Naive thymus-derived CD4-positive, alpha-beta T cell (primary cell): ENCODE measurements at regions not wholly inside any gene's neighbourhood (a gene's known extent, or its start where the extent isn't known, plus 50 kb on each side); places are given as distances from the start of the nearest gene placed in this dataset.

ENCODE experiments used
- ATAC-seq: fragments of 150-1000 bp; cut with Tn5 transposase; 2 replicates; pipeline ENCODE4 v1.10.0; 2021; ENCODE audit warnings: mild to moderate bottlenecking, moderate library complexity
- CTCF ChIA-PET: fragments of 350-600 bp; sonication (Branson Sonifier 250); formaldehyde crosslinking; loops from one replicate; lab custom pipeline; 2021; ENCODE audit warnings: antibody characterized with exemption; lab: Charles Lee
- POLR2A ChIA-PET: fragments of 350-600 bp; sonication (Branson Sonifier 250); formaldehyde crosslinking; loops from one replicate; lab custom pipeline; 2021; ENCODE audit warnings: antibody characterized with exemption, inconsistent platforms; lab: Charles Lee
- DNase-seq, 9 donors: peaks; one replicate each; pipeline versions ENCODE4 v3.0.0 to v3.0.0-alpha.2; 2020 to 2022; ENCODE audit warnings: mixed read lengths in 1 of 9
- H3K27ac ChIP-seq: one replicate; pipeline ENCODE4 v1.7.0; 2013; ENCODE audit warnings: mild to moderate bottlenecking, low read depth, low read length, moderate library complexity
- H3K27me3 ChIP-seq, 2 donors: one replicate each; pipeline ENCODE4 v1.7.0; 2013; ENCODE audit warnings: low read length in 2 of 2, mild to moderate bottlenecking in 2 of 2, moderate library complexity in 2 of 2; ENCODE audit not compliant: control insufficient read depth in 2 of 2, insufficient read depth in 2 of 2
- H3K36me3 ChIP-seq, 3 experiments: 1 replicate in 2 of 3; 2 replicates in 1 of 3; pipeline ENCODE4 v1.7.0; 2013; ENCODE audit warnings: low read length in 3 of 3, mild to moderate bottlenecking in 3 of 3, moderate library complexity in 1 of 3; ENCODE audit not compliant: insufficient read depth in 3 of 3, control insufficient read depth in 2 of 3
- H3K4me1 ChIP-seq, 2 donors: one replicate each; pipeline ENCODE4 v1.7.0; 2013; ENCODE audit warnings: low read length in 2 of 2, mild to moderate bottlenecking in 2 of 2, moderate library complexity in 1 of 2; ENCODE audit not compliant: control insufficient read depth in 2 of 2, insufficient read depth in 2 of 2
- H3K4me3 ChIP-seq: 2 replicates; pipeline ENCODE4 v1.7.0; 2013; ENCODE audit warnings: mild to moderate bottlenecking, low read length
- H3K9me3 ChIP-seq, 3 experiments: 1 replicate in 2 of 3; 2 replicates in 1 of 3; pipeline ENCODE4 v1.7.0; 2013; ENCODE audit warnings: low read length in 3 of 3; ENCODE audit not compliant: control insufficient read depth in 2 of 3
- H3K27ac Mint-ChIP-seq, 9 donors: one replicate each; pipeline ENCODE4 v1.8.0; 2020 to 2022; ENCODE audit warnings: mixed read lengths in 9 of 9, mild to moderate bottlenecking in 8 of 9, moderate library complexity in 5 of 9, inconsistent platforms in 2 of 9
- H3K27me3 Mint-ChIP-seq, 5 donors: one replicate each; pipeline ENCODE4 v1.8.0; 2021 to 2022; ENCODE audit warnings: mixed read lengths in 5 of 5, mild to moderate bottlenecking in 1 of 5
- H3K36me3 Mint-ChIP-seq, 5 donors: one replicate each; pipeline ENCODE4 v1.8.0; 2020 to 2022; ENCODE audit warnings: mixed read lengths in 5 of 5, mild to moderate bottlenecking in 3 of 5, inconsistent platforms in 1 of 5
- H3K4me1 Mint-ChIP-seq, 7 donors: one replicate each; pipeline ENCODE4 v1.8.0; 2020 to 2022; ENCODE audit warnings: mixed read lengths in 7 of 7, mild to moderate bottlenecking in 3 of 7, inconsistent platforms in 1 of 7
- H3K4me3 Mint-ChIP-seq, 10 donors: one replicate each; pipeline ENCODE4 v1.8.0; 2020 to 2022; ENCODE audit warnings: mild to moderate bottlenecking in 10 of 10, mixed read lengths in 10 of 10, moderate library complexity in 6 of 10, inconsistent platforms in 2 of 10
- H3K9me3 Mint-ChIP-seq, 11 donors: one replicate each; pipeline ENCODE4 v1.8.0; 2020 to 2022; ENCODE audit warnings: mixed read lengths in 11 of 11, mild to moderate bottlenecking in 4 of 11, inconsistent platforms in 1 of 11, moderate library complexity in 1 of 11
- intact Hi-C, 2 donors: fragments of 100-400 bp; cut with micrococcal nuclease; formaldehyde crosslinking; loops; one replicate each; pipeline ENCODE4 v1.15.1; 2023

GRCh38 chr3:66098436-66098835, 59.7 kb upstream of the MAGI1 start:
- Mint-ChIP-seq H3K9me3 (peaks cover 0 to 10% (median 0%) of the 10 kb centered on the region in 11 donors), H3K36me3 (no peaks in the 10 kb centered on the region), H3K27me3 (peaks cover 0 to 6% (median 3%) of the 10 kb centered on the region in 5 donors), H3K27ac (no peak overlapping the region), H3K4me3 (no peak overlapping the region), H3K4me1 (no peaks in the 10 kb centered on the region)
- CTCF ChIA-PET: no interaction called here
- POLR2A ChIA-PET: no interaction called here
- Histone ChIP-seq H3K36me3 (no peaks in the 10 kb centered on the region), H3K4me1 (no peaks in the 10 kb centered on the region), H3K27ac (no peak overlapping the region), H3K4me3 (no peak overlapping the region), H3K9me3 (no peaks in the 10 kb centered on the region), H3K27me3 (no peaks in the 10 kb centered on the region)
- no peak for ATAC-seq
- DNase-seq: no peak
- intact Hi-C loops: no loop called here

- Mint-ChIP-seq H3K27ac (no peak overlapping the region), H3K36me3 (no peaks in the 10 kb centered on the region), H3K4me1 (no peaks in the 10 kb centered on the region), H3K27me3 (peaks cover 0 to 6% (median 3%) of the 10 kb centered on the region in 5 donors), H3K4me3 (no peak overlapping the region), H3K9me3 (peaks cover 0 to 10% (median 0%) of the 10 kb centered on the region in 11 donors)
- ATAC-seq (no peak), DNase-seq (no peak)
- POLR2A ChIA-PET: no interaction called here
- Histone ChIP-seq H3K36me3 (no peaks in the 10 kb centered on the region), H3K27me3 (no peaks in the 10 kb centered on the region), H3K4me3 (no peak overlapping the region), H3K9me3 (no peaks in the 10 kb centered on the region), H3K27ac (no peak overlapping the region), H3K4me1 (no peaks in the 10 kb centered on the region)
- intact Hi-C loops: no loop called here
- CTCF ChIA-PET: no interaction called here
These were observed 58.9 kb upstream of the MAGI1 start for GRCh38 chr3:66097647-66098046.

DNA sequence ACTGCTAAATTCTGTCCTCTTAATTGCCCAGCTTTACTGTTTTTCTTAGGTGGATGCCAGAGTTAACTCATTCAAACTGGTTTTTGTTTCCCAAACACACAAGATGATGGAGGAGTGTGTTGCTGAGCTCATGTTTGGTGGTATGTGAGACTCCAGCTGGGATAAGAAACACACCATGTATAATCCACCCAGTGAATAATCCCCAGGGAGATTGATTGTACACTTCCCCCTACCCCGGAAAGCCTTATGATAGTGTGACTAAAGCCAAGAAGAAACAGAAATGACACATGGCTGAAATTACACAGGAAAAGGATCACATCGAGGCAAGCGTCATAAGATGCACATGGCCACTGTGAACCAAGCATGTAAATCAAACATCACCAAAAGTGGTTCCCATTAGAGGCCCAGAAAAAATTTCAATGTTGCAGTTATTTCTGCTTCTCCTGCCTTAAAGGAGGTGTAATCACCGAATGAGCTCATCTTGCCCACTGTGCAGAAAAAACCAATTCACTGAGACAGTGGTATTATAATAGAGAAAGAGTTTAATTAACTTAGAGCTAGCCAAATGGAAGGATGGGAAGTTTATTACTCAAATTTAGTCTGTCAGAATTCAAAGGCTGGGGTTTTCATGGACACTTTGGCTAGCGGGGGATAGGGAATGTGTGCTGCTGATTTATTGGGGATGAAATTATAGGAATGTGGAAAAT, 56.7 kb upstream of the MAGI1 start:
- intact Hi-C loops: no loop called here
- DNase-seq (no peak), ATAC-seq (no peak)
- Histone ChIP-seq H3K27ac (no peak overlapping the region), H3K27me3 (no peaks in the 10 kb centered on the region), H3K36me3 (no peaks in the 10 kb centered on the region), H3K9me3 (no peaks in the 10 kb centered on the region), H3K4me3 (no peak overlapping the region), H3K4me1 (no peaks in the 10 kb centered on the region)
- H3K4me1 Mint-ChIP-seq: no peaks in the 10 kb centered on the region
- ChIA-PET CTCF (no interaction called here), POLR2A (no interaction called here)
- H3K27ac Mint-ChIP-seq: no peak overlapping the region
- no peaks in the 10 kb centered on the region for H3K36me3 Mint-ChIP-seq
- H3K4me3 Mint-ChIP-seq: no peak overlapping the region
- peaks cover 0 to 11% (median 0%) of the 10 kb centered on the region in 11 donors for H3K9me3 Mint-ChIP-seq
- H3K27me3 Mint-ChIP-seq: peaks cover 0 to 6% (median 3%) of the 10 kb centered on the region in 5 donors

DNA sequence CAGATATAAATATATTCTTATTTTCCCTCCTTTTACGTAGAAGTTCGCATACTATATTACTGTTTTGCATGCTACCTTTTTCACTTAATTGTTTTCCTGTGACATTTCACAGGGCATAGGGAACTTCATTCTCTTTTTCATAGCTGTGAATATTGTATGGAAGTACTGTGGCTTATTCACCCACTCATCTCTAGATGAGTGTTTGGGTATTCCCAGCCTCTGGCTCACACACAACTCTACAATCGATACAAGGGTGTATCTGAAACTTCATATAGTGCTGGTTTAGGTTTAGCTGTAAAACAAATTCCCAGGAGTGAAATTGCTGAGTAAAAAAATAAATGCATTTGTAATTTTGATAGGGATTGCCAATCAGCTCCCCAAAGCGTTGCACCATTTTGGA, 55.3 kb upstream of the MAGI1 start:
- intact Hi-C loops: no loop called here

GRCh38 chr3:66092175-66092995, 53.7 kb upstream of the MAGI1 start:
- no peak for ATAC-seq

More for the DNA sequence above, 55.3 kb upstream of the MAGI1 start:
- Histone ChIP-seq H3K36me3 (no peaks in the 10 kb centered on the region), H3K27me3 (no peaks in the 10 kb centered on the region), H3K4me1 (no peaks in the 10 kb centered on the region), H3K9me3 (no peaks in the 10 kb centered on the region), H3K27ac (no peak overlapping the region), H3K4me3 (no peak overlapping the region)
- H3K4me3 Mint-ChIP-seq: no peak overlapping the region
- no peak overlapping the region for H3K27ac Mint-ChIP-seq
- POLR2A ChIA-PET: no interaction called here
- peaks cover 0 to 11% (median 0%) of the 10 kb centered on the region in 11 donors for H3K9me3 Mint-ChIP-seq
- CTCF ChIA-PET: no interaction called here
- ATAC-seq (no peak), DNase-seq (no peak)
- peaks cover 0 to 6% (median 0%) of the 10 kb centered on the region in 5 donors for H3K27me3 Mint-ChIP-seq
- no peaks in the 10 kb centered on the region for H3K36me3 Mint-ChIP-seq
- no peaks in the 10 kb centered on the region for H3K4me1 Mint-ChIP-seq

More at GRCh38 chr3:66092175-66092995, 53.7 kb upstream of the MAGI1 start:
- H3K9me3 ChIP-seq: no peaks in the 10 kb centered on the region
- no peak for DNase-seq
- no peaks in the 10 kb centered on the region for H3K36me3 ChIP-seq
- no peaks in the 10 kb centered on the region for H3K4me1 Mint-ChIP-seq
- peaks cover 0 to 3% (median 0%) of the 10 kb centered on the region in 5 donors for H3K27me3 Mint-ChIP-seq
- no peak overlapping the region for H3K4me3 ChIP-seq
- peak overlapping the region in 1 of 9 donors; percentile 18 for H3K27ac Mint-ChIP-seq
- no peaks in the 10 kb centered on the region for H3K27me3 ChIP-seq
- ChIA-PET POLR2A (no interaction called here), CTCF (no interaction called here)
- H3K36me3 Mint-ChIP-seq: no peaks in the 10 kb centered on the region
- no peak overlapping the region for H3K4me3 Mint-ChIP-seq
- intact Hi-C loops: no loop called here
- H3K4me1 ChIP-seq: no peaks in the 10 kb centered on the region
- peaks cover 0 to 11% (median 0%) of the 10 kb centered on the region in 11 donors for H3K9me3 Mint-ChIP-seq
- H3K27ac ChIP-seq: no peak overlapping the region
